ENCODE measurements at regions not wholly inside any gene's neighbourhood (a gene's known extent, or its start where the extent isn't known, plus 50 kb on each side); places are given as distances from the start of the nearest gene placed in this dataset.

GRCh38 chr15:81484086-81484955 lies 110.3 kb upstream of the TMC3 start:
- TF ChIP-seq CTCF (IDR thresholded peaks at IDR 0.05) (no peak), ZFX (IDR thresholded peaks at IDR 0.05; ENCODE audit: borderline replicate concordance) (no peak)
